A673 (cell line): ENCODE measurements at regions not wholly inside any gene's neighbourhood (a gene's known extent, or its start where the extent isn't known, plus 50 kb on each side); places are given as distances from the start of the nearest gene placed in this dataset.

Experiments
- BruUV-seq: library from RNA; stranded (reverse); fragments of 400-500 nt; replicated peaks from 2 replicates; lab custom pipeline; 2021; lab: Mats Ljungman, UMichigan
- CTCF ChIA-PET: fragments of 300-600 bp; sonication (Branson Sonifier 250); formaldehyde crosslinking; loops from one replicate; lab custom pipeline; 2022; ENCODE audit warnings: antibody characterized with exemption; lab: Charles Lee
- POLR2A ChIA-PET: fragments of 300-600 bp; sonication (Branson Sonifier 250); formaldehyde crosslinking; loops from one replicate; lab custom pipeline; 2022; ENCODE audit warnings: antibody characterized with exemption; ENCODE audit not compliant: low non-redundant PET; lab: Charles Lee
- DNase-seq: peaks from one replicate; pipeline ENCODE4 v3.0.0-alpha.2; 2015; ENCODE audit warnings: low spot score
- H3K27ac ChIP-seq: fragments of 200-600 bp; sonication (generic); 2 replicates; pipeline ENCODE4 v1.5.1; 2016; ENCODE audit warnings: mixed run types, low read depth, mild to moderate bottlenecking, mixed read lengths, antibody characterized with exemption, low read length; ENCODE audit not compliant: poor library complexity, severe bottlenecking
- H3K27me3 ChIP-seq: fragments of 200-600 bp; sonication (generic); replicated peaks from 2 replicates; pipeline ENCODE4 v1.6.1; 2017; ENCODE audit warnings: mixed run types, low read depth, mild to moderate bottlenecking, mixed read lengths, antibody characterized with exemption, low read length; ENCODE audit not compliant: insufficient read depth, poor library complexity
- H3K36me3 ChIP-seq: fragments of 200-600 bp; sonication (generic); 2 replicates; pipeline ENCODE4 v1.6.1; 2016; ENCODE audit warnings: mixed run types, mild to moderate bottlenecking, mixed read lengths, antibody characterized with exemption, low read length; ENCODE audit not compliant: insufficient read depth, poor library complexity, severe bottlenecking
- H3K4me1 ChIP-seq: fragments of 200-600 bp; sonication (generic); 2 replicates; pipeline ENCODE4 v1.6.1; 2017; ENCODE audit warnings: mixed run types, mild to moderate bottlenecking, mixed read lengths, antibody characterized with exemption, low read length; ENCODE audit not compliant: insufficient read depth, poor library complexity, severe bottlenecking
- H3K4me3 ChIP-seq: fragments of 200-600 bp; sonication (generic); 2 replicates; pipeline ENCODE4 v1.5.1; 2016; ENCODE audit warnings: low read depth, mixed run types, mild to moderate bottlenecking, mixed read lengths, low read length; ENCODE audit not compliant: poor library complexity, severe bottlenecking
- H3K9me3 ChIP-seq: fragments of 200-600 bp; sonication (generic); 2 replicates; pipeline ENCODE4 v1.6.1; 2016; ENCODE audit warnings: mixed run types, low read depth, mild to moderate bottlenecking, mixed read lengths, antibody characterized with exemption, low read length; ENCODE audit not compliant: poor library complexity, severe bottlenecking
- CTCF ChIP-seq: fragments of 300-800, 200-600 bp; sonication (generic); conservative IDR thresholded peaks from 2 replicates; pipeline ENCODE4 v1.5.1; 2017; ENCODE audit warnings: low read depth, mild to moderate bottlenecking, antibody characterized with exemption, low read length, moderate library complexity, mixed read lengths
- EZH2 ChIP-seq: fragments of 200-600 bp; sonication (generic); IDR thresholded peaks from 2 replicates; pipeline ENCODE4 v1.6.1; 2017; ENCODE audit warnings: borderline replicate concordance, low read depth, mild to moderate bottlenecking, mixed read lengths, antibody characterized with exemption, low read length; ENCODE audit not compliant: poor library complexity, severe bottlenecking
- intact Hi-C: fragments of 100-400 bp; cut with micrococcal nuclease; formaldehyde crosslinking; loops from one replicate; pipeline ENCODE4 v1.10.0; 2022; ENCODE audit not compliant: unreplicated experiment

- Histone ChIP-seq H3K36me3 (no peaks in the 10 kb centered on the region), H3K4me1 (no peaks in the 10 kb centered on the region), H3K27ac (no peak overlapping the region), H3K27me3 (no peaks in the 10 kb centered on the region), H3K4me3 (no peak overlapping the region), H3K9me3 (no peaks in the 10 kb centered on the region)
- BruUV-seq: no TSS peak
- TF ChIP-seq CTCF (no peak), EZH2 (no peak)
- intact Hi-C loops: no loop called here
- CTCF ChIA-PET: no interaction called here
- POLR2A ChIA-PET: interaction anchor here (0.6 kb wide), 1 partner anchor 7 kb away, joined by 8 read pairs; no protein-coding TSS in a partner anchor
- no peak for DNase-seq
These were observed 248.9 kb downstream of the PLPP3 start for GRCh38 chr1:56330391-56331026.

- ChIA-PET POLR2A (interaction anchor here (0.6 kb wide), 1 partner anchor 8 kb away, joined by 8 read pairs; no protein-coding TSS in a partner anchor), CTCF (no interaction called here)
- Histone ChIP-seq H3K4me1 (no peaks in the 10 kb centered on the region), H3K4me3 (no peak overlapping the region), H3K36me3 (no peaks in the 10 kb centered on the region), H3K27me3 (no peaks in the 10 kb centered on the region), H3K9me3 (no peaks in the 10 kb centered on the region), H3K27ac (no peak overlapping the region)
- no peak for DNase-seq
- intact Hi-C loops: no loop called here
- TF ChIP-seq EZH2 (no peak), CTCF (no peak)
- no TSS peak for BruUV-seq
These were observed 249.4 kb downstream of the PLPP3 start for GRCh38 chr1:56329970-56330369.

- Histone ChIP-seq H3K4me3 (no peak overlapping the region), H3K27ac (no peak overlapping the region), H3K4me1 (no peaks in the 10 kb centered on the region), H3K9me3 (no peaks in the 10 kb centered on the region), H3K36me3 (no peaks in the 10 kb centered on the region), H3K27me3 (no peaks in the 10 kb centered on the region)
- intact Hi-C loops: no loop called here
- POLR2A ChIA-PET: no interaction called here
- no TSS peak for BruUV-seq
- CTCF ChIA-PET: no interaction called here
- no peak for TF ChIP-seq CTCF
- TF ChIP-seq EZH2: no peak
- DNase-seq: no peak
These were observed 252.2 kb downstream of the PLPP3 start for GRCh38 chr1:56327195-56327594.
